ENCODE measurements at regions not wholly inside any gene's neighbourhood (a gene's known extent, or its start where the extent isn't known, plus 50 kb on each side); places are given as distances from the start of the nearest gene placed in this dataset.

GRCh38 chr4:160745126-160745525 is 1418.7 kb downstream of the FSTL5 start:
- TF ChIP-seq CTCF (IDR thresholded peaks at IDR 0.05 in 2 of 3, conservative IDR thresholded peaks at IDR 0.05 in 1 of 3; ENCODE audit: borderline replicate concordance in 1 of 3, insufficient read depth in 1 of 3, low read depth in 2 of 3, low read length in 2 of 3) = no peak
- TF ChIP-seq POLR2AphosphoS5 (IDR thresholded peaks at IDR 0.05; ENCODE audit: low read depth, low read length) = no peak
- TF ChIP-seq SP1 (IDR thresholded peaks at IDR 0.05; ENCODE audit: low read depth) = no peak
- no peak for TF ChIP-seq ATF3 (IDR thresholded peaks at IDR 0.05)
- TF ChIP-seq POLR2A (IDR thresholded peaks at IDR 0.05; ENCODE audit: borderline replicate concordance, extremely low read depth, insufficient read depth, insufficient read length) = no peak
- no peak for TF ChIP-seq EZH2phosphoT487 (IDR thresholded peaks at IDR 0.05; ENCODE audit: borderline replicate concordance)

Measured in HCT116 (cell line).